GM23248 (cell line): ENCODE measurements at regions not wholly inside any gene's neighbourhood (a gene's known extent, or its start where the extent isn't known, plus 50 kb on each side); places are given as distances from the start of the nearest gene placed in this dataset.

Source experiments
- EZH2 ChIP-seq: fragments of 200-600 bp; sonication (generic); IDR thresholded peaks from 2 replicates; pipeline ENCODE4 v1.6.1; 2018; ENCODE audit warnings: antibody characterized with exemption, mild to moderate bottlenecking; ENCODE audit not compliant: insufficient read depth, poor library complexity, severe bottlenecking
- EZH2phosphoT487 ChIP-seq: fragments of 200-600 bp; sonication (generic); IDR thresholded peaks from 2 replicates; pipeline ENCODE4 v1.6.1; 2018; ENCODE audit warnings: antibody characterized with exemption, moderate library complexity, mild to moderate bottlenecking, low read depth; ENCODE audit not compliant: insufficient read depth

DNA sequence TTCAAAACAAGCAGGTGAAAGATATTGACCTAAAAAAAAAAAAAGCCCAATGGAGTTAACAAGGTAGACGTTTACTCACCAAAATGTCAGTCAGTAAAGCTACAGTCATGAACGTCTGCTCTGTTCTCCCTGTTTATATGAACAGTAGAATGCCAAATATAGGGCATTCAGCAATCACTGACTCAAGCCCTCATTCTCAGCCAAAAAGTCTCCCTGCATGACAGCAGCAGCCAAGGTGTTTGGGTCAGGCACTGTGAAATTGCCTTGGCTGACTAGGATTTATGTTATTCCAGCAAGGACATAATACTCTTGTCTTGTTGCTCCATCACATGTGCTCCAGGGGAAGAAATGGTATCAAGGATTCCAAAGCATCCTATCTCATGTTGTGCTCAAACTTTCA lies 194.7 kb upstream of the RSPO3 start:
- TF ChIP-seq EZH2: no peak
- no peak for TF ChIP-seq EZH2phosphoT487
